AG09309 (cell line): ENCODE measurements at regions not wholly inside any gene's neighbourhood (a gene's known extent, or its start where the extent isn't known, plus 50 kb on each side); places are given as distances from the start of the nearest gene placed in this dataset.

Experiments
- DNase-seq: peaks from one replicate; pipeline ENCODE4 v3.0.0-alpha.2; 2010; ENCODE audit warnings: low read depth
- H3K4me3 ChIP-seq: 2 replicates; pipeline ENCODE4 v1.5.1; 2011; ENCODE audit warnings: mild to moderate bottlenecking, low read depth, low read length, moderate library complexity; ENCODE audit not compliant: control insufficient read depth
- CTCF ChIP-seq: IDR thresholded peaks from 2 replicates; pipeline ENCODE4 v1.5.1; 2011; ENCODE audit warnings: mild to moderate bottlenecking, low read depth, low read length, inconsistent platforms; ENCODE audit not compliant: insufficient read depth, control insufficient read depth; ENCODE audit errors: missing control alignments

DNA sequence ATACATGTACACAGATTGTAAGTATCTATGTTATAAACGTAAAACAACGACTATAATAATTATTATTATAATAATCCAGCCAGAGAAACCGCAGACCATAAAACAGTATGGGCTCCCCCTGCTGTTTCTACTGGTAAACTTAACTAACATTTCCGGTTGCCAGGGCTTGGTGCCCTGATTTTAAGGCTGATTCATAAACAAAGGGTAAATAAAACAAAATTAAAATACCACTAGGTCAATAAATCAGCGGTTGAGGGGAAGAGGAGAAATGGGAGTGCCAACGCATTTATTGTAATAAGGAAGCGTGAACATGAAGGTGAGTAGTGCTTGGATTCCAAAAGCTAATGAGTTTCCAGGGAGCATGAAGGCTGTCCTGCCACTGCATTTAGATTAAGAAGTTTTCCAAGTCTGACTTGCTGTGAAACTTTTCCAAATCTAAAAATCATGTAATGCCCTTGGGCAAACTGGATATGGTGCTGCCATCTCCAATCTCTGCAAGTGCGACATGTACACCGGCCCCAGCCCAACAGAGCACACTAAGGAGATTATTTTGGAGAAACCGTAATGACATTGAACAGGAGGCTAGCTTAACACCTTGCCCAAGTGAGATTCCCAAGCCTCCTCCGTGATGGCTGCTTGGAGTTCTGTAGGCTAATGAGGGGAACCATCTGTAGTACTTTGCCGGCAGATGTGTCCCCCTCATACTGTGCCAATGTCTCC lies 50.7 kb upstream of the HNRNPA3 start:
- peak; percentile 58 for TF ChIP-seq CTCF
- DNase-seq, result no peak
- H3K4me3 ChIP-seq, result no peak overlapping the region
